CD1c-positive myeloid dendritic cell (primary cell): ENCODE measurements at regions not wholly inside any gene's neighbourhood (a gene's known extent, or its start where the extent isn't known, plus 50 kb on each side); places are given as distances from the start of the nearest gene placed in this dataset.
"Not testable (repeated sequence)": the region's sequence is repeated elsewhere in the genome, so short reads cannot be mapped to it uniquely, and the experiment has no call there.

ENCODE experiments used
- DNase-seq: peaks from one replicate; pipeline ENCODE4 v3.0.0-alpha.2; 2016; ENCODE audit errors: extremely low spot score

- DNase-seq, result no peak
Measured at GRCh38 chr6:167392631-167393316, 67.9 kb downstream of the TTLL2 start.

- no peak for DNase-seq
Measured at GRCh38 chr6:167393731-167394130, 68.8 kb downstream of the TTLL2 start.

- DNase-seq, result no peak
Measured at GRCh38 chr6:167394339-167394738, 69.5 kb downstream of the TTLL2 start.

- DNase-seq, result no peak
Measured at GRCh38 chr6:167394820-167395219, 69.9 kb downstream of the TTLL2 start.

GRCh38 chr6:167396068-167396658, 71.3 kb downstream of the TTLL2 start:
- DNase-seq, result no peak

- DNase-seq, result no peak
Measured at GRCh38 chr6:167396659-167397490, 72.0 kb downstream of the TTLL2 start.

- DNase-seq, result no peak
Measured at GRCh38 chr6:167397712-167398111, 72.8 kb downstream of the TTLL2 start.

- DNase-seq, result no peak
Measured at GRCh38 chr6:167398214-167399050, 73.5 kb downstream of the TTLL2 start.

GRCh38 chr6:167399051-167399387, 74.1 kb downstream of the TTLL2 start:
- DNase-seq, result no peak

- no peak for DNase-seq
Measured at GRCh38 chr6:167399599-167399998, 74.7 kb downstream of the TTLL2 start.

- DNase-seq, result no peak
Measured at GRCh38 chr6:167400482-167401138, 75.7 kb downstream of the TTLL2 start.

- DNase-seq, result no peak
Measured at GRCh38 chr6:167401525-167402194, 76.8 kb downstream of the TTLL2 start.

GRCh38 chr6:167402195-167402686, 77.4 kb downstream of the TTLL2 start:
- no peak for DNase-seq

GRCh38 chr6:167403427-167403826, 78.5 kb downstream of the TTLL2 start:
- no peak for DNase-seq

GRCh38 chr6:167404385-167405049, 79.6 kb downstream of the TTLL2 start:
- no peak for DNase-seq

- no peak for DNase-seq
Measured at GRCh38 chr6:167405778-167406532, 81.1 kb downstream of the TTLL2 start.

- not testable (repeated sequence) for DNase-seq
Measured at GRCh38 chr6:167406533-167407238, 81.8 kb downstream of the TTLL2 start.

- no peak for DNase-seq
Measured at GRCh38 chr6:167407239-167408064, 82.6 kb downstream of the TTLL2 start.
